ENCODE measurements at regions not wholly inside any gene's neighbourhood (a gene's known extent, or its start where the extent isn't known, plus 50 kb on each side); places are given as distances from the start of the nearest gene placed in this dataset.

DNA sequence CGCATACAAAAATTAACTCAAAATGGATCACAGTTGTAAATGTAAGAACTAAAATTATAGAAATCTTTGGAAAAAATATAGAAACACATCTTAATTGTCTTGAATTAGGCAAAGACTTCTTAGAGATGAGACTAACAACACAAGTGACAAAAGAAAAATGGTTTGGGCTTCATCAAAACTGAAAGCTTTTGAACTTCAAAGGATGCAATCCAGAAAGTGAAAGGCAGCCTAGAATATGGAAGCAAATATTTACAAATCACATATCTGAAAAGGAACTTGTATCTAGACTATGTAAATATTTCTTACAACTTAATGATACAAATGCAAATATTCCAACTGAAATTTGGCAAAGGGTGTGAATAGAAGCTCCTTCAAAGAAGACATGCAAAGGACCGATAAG lies 582.8 kb upstream of the ZEB2 start:
- no peak overlapping the region for H3K4me3 ChIP-seq (ENCODE audit: control insufficient read depth, low read depth, low read length)
- no peak for DNase-seq (ENCODE audit: low read depth)
- TF ChIP-seq, protein P1, sequence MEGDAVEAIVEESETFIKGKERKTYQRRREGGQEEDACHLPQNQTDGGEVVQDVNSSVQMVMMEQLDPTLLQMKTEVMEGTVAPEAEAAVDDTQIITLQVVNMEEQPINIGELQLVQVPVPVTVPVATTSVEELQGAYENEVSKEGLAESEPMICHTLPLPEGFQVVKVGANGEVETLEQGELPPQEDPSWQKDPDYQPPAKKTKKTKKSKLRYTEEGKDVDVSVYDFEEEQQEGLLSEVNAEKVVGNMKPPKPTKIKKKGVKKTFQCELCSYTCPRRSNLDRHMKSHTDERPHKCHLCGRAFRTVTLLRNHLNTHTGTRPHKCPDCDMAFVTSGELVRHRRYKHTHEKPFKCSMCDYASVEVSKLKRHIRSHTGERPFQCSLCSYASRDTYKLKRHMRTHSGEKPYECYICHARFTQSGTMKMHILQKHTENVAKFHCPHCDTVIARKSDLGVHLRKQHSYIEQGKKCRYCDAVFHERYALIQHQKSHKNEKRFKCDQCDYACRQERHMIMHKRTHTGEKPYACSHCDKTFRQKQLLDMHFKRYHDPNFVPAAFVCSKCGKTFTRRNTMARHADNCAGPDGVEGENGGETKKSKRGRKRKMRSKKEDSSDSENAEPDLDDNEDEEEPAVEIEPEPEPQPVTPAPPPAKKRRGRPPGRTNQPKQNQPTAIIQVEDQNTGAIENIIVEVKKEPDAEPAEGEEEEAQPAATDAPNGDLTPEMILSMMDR (IDR thresholded peaks at IDR 0.05; ENCODE audit: control insufficient read depth, insufficient read depth, low read depth, low read length, missing control alignments) = no peak

DNA sequence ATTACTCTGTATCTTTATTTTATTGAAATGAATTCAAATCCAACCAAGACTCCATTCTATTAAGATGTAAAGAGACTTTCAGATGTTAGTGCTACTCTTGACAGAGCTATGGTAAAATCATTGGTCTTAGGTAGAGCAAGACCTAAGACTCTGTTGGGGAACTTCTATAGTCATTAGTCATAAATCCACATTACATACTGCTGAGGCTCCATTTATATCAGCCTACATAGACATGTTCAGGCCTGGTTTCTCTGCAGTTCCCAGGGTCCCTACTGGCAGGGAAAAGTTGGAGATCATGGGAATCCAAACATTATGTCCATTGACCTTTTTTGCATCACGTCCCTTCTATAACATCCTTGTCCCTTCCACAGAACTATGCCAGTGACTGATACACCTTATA lies 580.4 kb upstream of the ZEB2 start:
- TF ChIP-seq, protein P1 (IDR thresholded peaks at IDR 0.05; ENCODE audit: control insufficient read depth, insufficient read depth, low read depth, low read length, missing control alignments) = no peak

DNA sequence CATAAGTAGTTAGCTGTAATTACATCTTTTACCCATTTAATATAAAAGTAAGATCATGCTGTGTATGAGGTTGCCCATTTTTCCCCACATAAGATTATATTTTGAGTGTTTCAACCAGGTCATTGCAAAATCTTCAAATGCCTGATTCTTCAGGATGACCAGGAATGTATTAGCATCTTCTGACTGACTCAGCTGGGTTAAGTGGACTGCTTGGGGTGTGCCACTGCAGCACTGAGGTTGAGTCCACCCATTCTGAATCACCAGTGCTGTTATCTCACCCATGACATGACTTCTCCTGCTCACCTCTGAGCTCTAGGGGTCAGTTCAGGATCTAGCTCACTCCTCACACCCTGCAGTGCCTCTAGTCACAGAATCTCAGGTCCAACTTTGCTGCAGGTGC lies 576.7 kb upstream of the ZEB2 start:
- DNase-seq (ENCODE audit: low read depth) = peak; percentile 37

More for the DNA sequence above, 580.4 kb upstream of the ZEB2 start:
- no peak overlapping the region for H3K4me3 ChIP-seq (ENCODE audit: control insufficient read depth, low read depth, low read length)
- DNase-seq (ENCODE audit: low read depth) = no peak

DNA sequence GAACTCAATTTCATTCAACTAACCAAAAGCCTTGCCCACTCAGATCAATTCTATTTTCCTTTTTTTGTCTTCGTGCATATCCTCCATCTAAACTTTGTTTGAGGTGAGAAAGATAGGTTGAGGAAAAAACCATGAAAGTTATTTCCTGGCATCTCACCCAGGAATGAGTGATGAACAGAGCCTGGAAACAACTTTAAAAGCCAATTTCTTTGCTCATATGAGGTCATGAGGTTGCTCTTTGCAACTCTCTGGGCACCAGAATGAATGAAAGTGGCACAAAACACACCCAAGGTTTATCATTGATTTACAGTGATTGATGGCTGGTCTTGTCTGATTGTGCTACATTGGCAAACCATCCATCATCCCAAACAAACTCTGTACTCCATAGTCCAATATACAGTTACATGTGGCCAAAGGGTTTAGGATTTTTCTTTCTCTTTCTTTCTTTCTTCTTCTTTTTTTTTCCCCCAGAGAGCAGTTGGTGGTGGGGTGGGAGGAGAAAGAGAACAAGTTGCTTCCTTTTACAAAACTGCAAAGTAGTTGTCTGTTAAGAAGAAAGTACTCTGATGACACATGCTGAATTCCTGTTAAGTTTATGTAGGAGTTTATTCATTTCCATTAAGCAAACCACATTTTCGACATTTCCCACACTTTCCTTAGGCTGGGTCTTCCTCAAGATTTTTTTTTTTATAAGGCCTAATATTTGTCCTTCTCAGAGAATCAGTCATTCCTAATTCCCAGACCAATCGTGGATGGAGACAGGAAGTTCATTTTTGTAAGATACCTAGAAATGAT lies 575.9 kb upstream of the ZEB2 start:
- TF ChIP-seq, protein P1 (IDR thresholded peaks at IDR 0.05; ENCODE audit: control insufficient read depth, insufficient read depth, low read depth, low read length, missing control alignments) = no peak
- peak; percentile 67 for DNase-seq (ENCODE audit: low read depth)
- H3K4me3 ChIP-seq (ENCODE audit: control insufficient read depth, low read depth, low read length) = no peak overlapping the region

More for the DNA sequence above, 576.7 kb upstream of the ZEB2 start:
- H3K4me3 ChIP-seq (ENCODE audit: control insufficient read depth, low read depth, low read length) = no peak overlapping the region
- TF ChIP-seq, protein P1 (IDR thresholded peaks at IDR 0.05; ENCODE audit: control insufficient read depth, insufficient read depth, low read depth, low read length, missing control alignments) = no peak

DNA sequence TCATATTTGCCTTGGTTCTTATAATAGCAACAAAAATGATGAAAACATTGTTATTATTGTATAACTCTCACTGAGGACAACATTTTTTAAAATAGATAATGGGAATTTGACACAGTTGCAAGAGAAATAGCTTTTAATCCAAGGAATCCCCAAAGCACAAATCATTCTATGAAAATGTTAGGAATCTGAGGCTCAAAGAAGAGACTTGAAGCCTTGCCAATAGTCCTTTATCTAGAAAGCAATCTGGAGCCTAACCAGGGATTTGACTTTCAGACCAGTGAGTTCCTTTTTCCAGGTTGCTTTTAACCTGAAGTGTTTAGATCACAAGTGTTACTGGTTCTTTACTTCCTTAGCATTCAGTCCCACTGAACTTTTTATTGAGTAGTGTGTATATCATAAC lies 574.5 kb upstream of the ZEB2 start:
- TF ChIP-seq, protein P1 (IDR thresholded peaks at IDR 0.05; ENCODE audit: control insufficient read depth, insufficient read depth, low read depth, low read length, missing control alignments) = no peak
- no peak for DNase-seq (ENCODE audit: low read depth)
- H3K4me3 ChIP-seq (ENCODE audit: control insufficient read depth, low read depth, low read length) = no peak overlapping the region

DNA sequence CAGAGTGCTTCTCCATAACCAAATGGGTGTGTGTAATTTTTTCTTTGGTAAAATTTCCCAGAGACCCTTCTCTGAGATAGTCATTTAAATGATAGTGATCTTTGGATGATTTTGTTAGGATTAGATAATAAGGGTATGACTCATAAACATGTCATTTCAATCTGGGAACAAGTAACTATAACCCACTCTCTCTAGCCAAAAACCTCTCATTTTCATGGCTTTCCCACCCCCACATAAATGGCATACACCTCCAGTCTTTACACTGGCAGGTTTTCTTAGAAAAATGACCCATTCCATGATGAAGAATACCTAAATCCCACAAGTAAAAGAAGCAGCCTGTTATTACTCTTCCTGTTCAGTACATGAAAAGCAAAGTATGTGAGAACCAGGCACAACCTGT lies 572.0 kb upstream of the ZEB2 start:
- no peak overlapping the region for H3K4me3 ChIP-seq (ENCODE audit: control insufficient read depth, low read depth, low read length)

More for the DNA sequence above, 572.0 kb upstream of the ZEB2 start:
- no peak for DNase-seq (ENCODE audit: low read depth)
- TF ChIP-seq, protein P1 (IDR thresholded peaks at IDR 0.05; ENCODE audit: control insufficient read depth, insufficient read depth, low read depth, low read length, missing control alignments) = no peak
